A172 (cell line): ENCODE measurements at regions not wholly inside any gene's neighbourhood (a gene's known extent, or its start where the extent isn't known, plus 50 kb on each side); places are given as distances from the start of the nearest gene placed in this dataset.

Experiments used
- DNase-seq: peaks from one replicate; pipeline ENCODE4 v3.0.0-alpha.2; 2015; ENCODE audit warnings: low spot score

DNA sequence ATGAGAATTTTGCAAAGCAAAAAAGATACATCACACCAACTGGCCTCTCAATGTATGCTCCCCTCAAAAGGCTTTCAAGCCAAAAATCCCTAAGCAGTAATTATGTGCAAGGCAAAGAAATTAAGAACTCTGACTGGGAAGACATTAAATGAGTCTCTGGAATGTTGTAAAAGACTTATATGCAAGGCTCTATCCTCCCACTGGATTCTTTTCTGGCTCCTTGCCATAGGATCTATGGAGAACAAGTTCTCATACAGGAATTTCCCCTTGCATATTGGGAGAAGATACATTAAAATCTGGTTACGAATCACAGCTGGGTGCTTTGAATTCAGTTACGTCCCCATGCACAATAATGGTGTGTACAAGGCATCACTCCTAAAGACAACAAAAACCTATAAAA is 73.4 kb upstream of the ATL2 start:
- DNase-seq, result no peak

DNA sequence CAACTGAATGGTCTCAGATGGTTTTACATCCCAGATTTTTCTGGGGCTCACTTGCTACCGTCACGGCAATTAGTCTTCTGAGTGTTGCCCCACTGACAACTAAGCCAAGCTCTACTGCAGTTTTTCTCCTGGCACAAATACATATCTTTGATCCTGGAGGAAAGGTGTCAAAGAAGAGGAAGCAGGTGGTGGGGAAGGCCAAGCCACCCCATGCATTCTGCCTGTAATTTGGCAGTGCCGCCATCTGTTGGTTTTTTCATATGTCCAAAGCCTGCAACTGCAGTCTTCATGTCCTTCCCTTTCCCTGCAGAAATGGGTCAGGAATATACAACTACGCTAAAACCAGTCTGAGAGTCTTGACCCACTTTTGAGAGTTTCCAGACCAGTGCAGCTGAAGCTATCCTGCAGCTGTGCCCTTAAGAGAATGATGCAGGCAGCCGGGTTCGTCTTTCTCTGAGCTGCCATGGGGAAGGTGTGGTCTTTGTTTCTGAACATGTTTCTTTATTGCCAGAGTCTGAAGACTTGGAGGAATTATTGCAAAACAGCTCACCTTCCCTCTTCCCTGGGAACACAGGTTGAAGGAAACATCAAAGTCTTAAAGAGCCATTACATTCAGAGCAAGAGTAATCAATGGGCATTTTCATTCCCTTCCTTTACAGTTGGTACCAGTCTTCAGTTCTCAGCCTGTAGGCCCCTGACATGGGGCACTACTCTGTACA is 71.8 kb upstream of the ATL2 start:
- no peak for DNase-seq

DNA sequence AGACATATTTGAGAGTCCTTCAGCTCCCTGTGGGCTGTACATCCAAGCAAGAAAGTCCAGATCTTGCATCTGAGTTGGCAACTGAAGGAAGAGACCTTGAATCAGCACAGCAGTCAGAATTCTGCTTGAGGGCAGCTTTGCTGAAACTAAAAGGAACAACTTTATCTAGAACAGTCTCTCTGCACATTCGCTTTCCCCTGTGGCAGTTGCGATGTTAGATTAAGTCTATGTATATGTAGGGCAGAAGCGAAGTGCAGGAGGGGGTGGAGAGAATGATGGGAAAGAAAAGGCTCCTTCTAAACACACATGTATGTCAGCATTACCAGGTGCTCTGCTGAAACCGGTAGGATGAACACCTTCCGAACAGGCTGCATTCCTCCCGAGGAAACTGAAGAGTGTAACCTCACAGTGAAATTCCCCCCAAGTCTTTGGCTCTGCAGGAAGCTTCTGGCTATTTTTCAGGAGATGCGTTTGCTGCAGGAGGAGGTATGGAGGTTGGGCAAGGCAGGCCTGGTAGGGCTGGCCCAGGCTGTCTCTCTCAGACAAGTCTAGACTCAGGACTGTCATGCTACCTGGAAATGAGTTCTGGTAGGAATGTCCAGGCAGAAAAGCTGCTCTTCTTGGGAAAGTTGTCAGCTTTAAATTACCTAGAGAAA is 70.0 kb upstream of the ATL2 start:
- no peak for DNase-seq

DNA sequence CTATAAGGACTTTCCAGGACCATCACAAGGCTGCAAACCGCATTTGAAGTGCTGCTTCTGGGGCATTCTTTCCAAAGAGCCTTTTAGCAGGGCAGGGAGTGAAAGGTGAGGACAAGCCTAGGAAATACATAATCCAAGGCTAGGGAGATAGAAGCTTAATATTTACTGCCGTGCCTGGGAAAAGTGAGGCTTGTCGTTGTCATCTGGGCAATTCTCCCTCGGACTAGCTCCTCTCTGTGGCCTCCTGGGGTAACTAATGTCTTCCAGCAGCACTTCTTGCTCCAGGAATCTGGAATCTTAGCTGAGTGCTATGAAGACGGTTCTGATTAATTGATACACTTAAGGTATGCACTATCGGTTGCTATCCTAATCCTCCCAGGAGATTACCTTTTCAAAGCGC is 69.3 kb upstream of the ATL2 start:
- DNase-seq, result no peak

DNA sequence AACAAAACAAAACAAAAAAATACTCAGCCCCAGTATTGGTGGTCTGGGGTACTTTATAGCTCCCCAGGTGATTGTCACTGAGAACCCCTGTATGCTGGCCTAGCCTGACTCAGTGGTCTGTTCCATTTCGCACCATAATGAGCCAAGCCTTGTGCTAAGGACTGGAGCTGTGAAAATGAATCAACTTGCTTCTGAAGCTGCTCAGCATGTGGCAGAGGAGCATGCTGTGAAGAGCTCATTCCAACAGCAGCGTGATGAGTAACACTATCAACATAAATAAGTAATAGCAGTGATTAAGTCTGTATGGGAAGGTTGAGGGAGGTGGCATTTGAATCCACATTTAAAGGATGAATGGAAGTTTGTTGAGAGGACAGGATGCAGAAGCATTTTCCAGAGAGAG is 67.2 kb upstream of the ATL2 start:
- peak; percentile 82 for DNase-seq

DNA sequence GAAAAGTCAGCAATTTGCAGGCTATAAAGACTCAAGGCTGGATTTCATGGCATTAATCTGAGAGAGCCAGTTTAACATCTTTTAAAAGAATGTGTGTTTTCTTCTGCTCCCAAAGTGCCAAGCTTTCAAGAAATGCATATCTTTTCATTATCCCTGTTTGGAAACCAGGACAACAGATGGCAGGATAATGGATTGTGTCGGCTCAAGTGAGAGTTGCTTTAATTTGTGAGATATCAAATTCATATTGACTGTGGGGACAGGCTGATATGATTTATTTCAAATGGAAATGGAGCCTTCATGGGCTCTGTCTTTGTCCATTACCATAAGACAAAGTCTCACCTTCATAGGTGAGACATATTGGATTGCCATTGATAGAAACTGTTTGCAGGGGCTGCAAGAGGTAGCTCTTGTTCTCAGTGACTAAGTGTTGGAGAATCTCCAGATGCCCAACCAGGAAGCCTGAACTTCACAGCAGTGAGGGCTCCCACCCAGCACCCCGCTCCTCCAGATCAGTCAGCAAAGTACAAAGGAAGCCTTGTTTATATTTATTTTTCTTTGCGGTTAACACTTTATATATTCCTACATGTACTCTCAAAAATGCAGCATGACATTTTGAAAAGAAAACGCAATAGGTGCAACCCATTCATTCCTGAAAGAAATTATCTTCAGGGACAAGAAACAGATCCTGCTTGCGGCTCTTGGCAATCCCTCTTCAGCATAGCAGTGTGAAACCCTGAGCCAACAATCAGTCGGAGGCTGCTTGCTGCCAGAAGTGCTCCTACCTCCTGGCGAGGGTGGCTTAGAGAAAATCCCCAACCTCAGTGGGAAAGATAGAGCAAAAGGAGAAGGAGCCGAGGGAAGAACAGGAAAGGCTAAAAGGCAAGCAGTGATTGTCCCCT is 65.8 kb upstream of the ATL2 start:
- DNase-seq, result peak; percentile 90

DNA sequence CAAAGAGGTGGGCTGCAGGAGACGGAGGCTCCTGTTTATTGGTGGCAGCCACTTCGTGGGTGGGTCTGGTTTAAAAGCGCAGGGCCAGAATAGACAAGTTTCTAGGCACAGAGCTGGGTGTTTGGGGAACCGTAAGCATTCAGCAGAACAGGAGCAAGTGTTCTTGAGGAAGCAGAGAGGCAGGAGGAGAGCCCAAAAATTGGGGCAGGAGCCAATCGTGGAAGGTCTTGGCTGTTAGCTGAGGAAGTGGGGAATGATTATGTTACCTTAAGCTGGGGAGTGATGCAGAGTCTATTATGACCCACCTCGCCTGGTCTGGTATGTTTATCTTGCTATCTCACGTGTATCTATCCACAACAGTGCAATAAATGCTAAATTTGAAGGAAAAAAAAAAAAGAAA is 64.3 kb upstream of the ATL2 start:
- no peak for DNase-seq

DNA sequence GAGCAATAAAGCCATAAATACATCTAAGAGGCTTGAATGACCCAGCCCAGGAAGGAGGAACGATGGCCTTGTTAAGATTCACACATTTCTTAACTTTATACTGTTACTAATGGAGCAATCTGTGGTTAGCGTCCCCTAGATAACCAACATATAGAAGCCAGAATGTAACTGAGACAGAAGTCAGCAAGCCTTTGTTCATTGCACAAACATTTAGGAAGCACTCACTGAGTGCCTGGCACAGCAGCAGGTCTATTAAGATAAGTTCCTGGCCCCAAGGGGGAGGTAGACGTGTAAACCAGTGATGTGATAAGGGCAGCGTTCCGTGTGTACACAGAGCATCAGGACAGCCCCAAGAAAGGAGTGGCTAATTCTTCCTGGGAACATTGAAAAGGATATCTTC is 63.6 kb upstream of the ATL2 start:
- no peak for DNase-seq

DNA sequence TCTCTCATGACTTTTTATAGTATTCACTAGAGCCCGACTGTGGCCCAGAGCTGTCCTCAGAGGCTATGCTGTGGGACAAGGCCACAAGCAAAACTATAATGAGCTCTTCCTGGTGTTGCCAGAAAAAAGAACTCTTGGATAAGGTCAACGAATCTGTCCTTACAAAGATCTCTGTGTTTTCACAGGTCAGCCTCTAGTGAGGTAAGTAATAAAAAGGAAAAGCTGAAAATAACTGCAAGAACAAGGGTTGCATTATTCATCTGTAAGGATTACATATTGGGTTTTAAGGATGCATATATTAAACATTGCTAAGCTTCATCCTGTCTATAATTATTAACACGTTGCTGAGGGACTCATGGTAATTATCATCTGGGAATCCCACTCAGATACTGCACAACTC is 62.8 kb upstream of the ATL2 start:
- no peak for DNase-seq

DNA sequence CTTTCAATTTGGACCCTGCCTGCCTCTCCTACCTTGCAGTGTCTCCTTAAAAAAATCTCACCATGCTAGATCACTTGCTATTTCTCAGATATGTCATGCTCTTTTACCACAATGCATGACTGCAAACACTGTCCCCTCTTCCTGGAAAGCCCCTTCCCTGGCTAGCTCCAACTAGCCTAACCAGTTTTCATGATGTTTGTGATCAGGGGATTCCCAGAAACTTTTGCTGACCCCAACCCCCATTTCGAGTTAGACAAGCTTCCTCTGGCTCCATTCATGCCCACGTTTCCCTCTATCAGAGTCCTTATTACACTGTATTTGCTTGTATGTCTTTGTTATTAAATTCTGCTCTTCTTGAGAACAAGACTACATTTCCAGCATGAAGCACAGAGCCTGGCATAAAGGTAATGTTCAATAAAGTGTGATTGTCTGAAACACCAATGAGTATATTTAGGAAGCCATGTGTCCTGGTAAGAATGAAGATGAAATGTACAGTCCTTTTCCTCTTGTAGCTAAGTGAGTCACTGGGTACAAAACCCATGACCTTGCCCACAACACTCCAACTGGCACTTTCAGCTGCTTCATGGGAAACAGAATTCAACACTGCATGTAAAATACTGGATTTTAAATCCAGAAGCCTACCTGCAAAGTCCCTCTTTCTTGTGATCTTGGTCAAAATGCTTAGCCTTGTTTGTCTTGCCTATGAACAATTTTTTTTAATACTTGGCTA is 62.0 kb upstream of the ATL2 start:
- DNase-seq, result peak; percentile 30

DNA sequence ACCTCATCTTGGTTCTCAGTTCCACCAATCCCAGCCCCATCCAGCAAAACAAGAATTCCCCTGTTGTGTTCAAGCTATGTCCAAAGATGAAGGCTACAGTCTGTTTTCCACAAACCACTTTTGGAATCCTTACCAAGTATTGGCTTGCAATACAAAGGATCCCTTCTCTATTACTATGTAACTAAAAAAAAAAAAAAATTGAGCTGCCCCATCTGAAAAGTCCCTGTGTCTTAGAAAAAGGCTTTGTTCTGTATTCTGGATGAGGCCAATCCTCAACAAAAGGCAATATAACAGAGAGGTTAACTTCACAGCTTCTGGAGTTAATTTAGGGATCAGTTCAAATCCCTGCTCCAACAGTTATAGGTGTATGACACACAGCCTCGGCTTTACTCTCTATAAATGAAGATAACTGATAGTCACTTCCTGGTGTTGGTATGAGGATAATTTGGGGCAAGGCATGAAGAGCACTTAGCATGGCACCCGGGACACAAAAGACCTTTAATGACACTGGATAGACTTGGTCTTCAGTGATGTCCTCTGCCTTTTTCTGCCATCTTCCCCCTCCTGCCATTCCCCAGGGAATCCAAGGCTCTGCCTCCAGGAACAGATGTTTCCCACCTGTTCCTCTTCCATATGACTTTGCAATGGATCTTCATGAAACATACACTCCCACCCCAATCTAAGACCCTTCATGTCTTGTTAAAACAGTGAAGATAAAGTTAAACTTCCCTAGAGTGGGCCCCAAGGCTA is 61.2 kb upstream of the ATL2 start:
- no peak for DNase-seq

DNA sequence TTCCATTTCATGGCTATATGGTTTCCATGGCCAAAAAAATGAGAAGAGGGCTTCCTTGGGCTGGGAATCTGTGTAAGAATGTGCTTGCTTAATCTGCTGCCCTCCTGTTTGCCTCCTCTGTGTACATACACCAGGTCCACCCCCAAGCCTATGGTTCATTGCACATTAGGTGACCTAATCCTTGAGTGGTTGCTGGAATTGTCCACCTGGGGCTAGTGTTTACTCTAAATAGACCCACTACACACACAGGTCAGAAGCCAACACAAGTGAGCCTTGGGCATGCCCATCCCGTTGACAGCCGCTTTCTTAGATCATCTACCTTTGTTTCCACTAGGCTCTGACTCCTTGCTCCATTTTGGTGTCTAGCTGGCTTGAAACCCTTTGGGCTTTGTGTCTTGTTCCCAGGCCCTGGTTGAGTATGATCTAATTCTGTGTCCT is 59.2 kb upstream of the ATL2 start:
- DNase-seq, result no peak

DNA sequence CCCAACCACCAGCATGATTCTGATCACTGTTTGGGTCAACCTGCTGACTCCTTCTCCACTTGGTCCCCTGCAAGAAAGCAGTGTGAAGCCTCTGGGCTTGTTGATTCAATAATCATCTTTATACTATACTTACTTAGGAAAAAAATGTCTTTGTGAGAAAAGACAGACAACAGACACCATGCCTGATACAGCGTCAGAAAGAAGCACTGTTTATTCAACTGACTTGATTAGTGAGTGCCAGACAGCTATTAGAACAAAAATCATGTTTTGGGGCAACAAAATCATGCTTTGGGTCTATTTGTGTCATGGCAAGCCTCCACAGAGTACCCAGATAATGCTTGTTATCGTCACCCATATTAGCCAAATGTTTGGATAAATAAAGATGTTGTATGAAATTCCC is 58.7 kb upstream of the ATL2 start:
- DNase-seq, result no peak

DNA sequence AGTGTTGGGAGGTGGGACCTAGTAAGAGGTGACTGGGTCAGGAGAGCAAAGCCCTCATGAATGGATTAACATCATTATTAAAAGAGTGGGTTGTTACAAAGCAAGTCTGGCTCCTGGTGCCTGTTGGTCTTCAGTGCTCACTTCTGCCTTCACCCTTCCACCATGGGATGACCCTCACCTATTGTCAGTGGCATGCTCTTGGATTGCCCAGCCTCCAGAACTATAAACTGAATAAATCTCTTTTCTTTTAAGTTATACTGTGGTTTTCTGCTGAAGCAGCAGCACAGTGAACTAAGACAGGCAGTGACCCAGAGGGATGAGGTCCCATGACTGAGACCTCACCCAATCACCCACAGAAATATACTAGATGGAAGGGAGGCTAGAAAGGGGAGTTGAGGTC is 57.5 kb upstream of the ATL2 start:
- no peak for DNase-seq

DNA sequence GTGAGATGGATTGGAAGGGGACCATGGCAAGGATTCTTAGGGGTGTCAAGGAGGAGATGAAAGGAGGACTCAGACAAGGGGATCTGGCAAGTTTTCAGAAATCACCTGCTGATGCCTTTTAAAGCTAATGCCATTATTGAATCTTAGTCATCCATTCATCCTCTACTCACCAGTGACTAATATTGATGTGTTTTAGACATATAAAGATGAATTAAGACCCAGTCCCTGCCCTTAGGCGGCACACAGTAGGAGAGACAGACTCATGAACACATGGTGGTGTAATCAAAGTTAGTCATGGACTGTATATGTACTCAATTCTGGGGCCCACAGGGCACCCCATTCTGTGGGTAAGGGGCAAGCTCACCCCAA is 56.5 kb upstream of the ATL2 start:
- DNase-seq, result peak; percentile 56

DNA sequence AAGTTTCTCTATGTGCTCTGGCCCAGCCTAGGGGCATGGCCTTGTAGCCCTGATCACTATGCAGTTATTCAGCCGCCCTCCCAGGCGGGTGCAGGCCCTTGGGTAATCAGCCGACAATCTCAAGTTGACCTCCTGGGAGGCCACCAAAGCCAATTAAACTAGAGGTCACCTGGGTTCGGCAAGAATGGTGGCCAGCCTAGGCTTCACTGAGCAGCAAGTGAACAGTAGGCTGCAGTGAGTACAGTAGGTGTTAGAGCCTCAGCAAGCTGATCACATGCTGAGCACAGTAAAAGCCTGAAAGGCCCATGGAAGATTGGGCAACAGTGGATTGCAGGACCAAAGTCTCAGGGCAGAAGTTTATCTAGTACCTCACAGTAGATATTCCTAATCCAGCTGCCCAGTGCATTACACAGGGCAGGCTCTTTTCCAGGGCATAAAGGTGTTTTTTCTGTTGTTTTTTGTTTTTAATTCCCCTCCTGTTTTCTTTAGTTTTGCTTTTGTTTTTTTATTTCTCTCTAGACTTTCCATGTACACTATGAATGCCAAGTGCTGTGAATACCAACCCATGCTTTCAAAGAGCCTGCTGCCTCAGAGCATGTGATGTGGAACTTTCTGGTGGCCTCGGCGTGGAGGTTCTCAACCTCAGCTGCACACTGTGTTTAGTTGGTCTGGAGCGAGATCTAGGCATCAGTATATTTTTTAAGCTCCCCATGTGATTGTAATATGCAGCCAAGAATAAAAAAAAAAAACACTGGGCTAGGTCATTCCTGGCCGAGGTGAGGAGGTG is 55.9 kb upstream of the ATL2 start:
- no peak for DNase-seq

DNA sequence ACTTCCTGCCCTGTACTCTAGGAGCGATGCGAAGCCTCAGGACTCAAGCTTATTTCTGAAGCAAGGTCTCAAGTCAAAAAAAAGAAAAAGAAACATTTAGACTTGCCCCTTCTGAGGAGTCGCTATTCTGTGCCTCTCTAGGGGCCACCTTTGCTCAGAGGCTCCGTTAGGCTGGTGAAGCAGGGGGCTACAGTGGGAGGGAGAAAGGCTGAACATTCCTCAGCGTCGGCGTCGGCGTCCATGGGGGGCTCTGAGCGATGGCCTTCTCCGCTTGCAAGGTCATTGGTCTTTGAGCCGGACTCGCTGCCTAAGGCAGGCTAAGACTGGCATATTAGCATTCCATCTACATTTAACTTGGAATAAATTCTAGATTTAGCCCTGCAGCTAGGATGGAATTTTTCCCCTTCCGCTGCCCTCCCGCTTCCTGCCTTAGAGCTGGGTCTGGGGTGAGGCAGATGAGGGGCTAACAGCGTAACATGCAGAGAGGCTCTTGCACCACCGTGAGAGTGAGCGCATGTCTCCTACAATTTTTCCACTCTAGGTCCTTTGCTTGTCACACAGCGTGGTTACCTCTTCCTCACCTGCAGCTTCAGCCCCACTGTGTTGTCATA is 53.6 kb upstream of the ATL2 start:
- DNase-seq, result no peak

DNA sequence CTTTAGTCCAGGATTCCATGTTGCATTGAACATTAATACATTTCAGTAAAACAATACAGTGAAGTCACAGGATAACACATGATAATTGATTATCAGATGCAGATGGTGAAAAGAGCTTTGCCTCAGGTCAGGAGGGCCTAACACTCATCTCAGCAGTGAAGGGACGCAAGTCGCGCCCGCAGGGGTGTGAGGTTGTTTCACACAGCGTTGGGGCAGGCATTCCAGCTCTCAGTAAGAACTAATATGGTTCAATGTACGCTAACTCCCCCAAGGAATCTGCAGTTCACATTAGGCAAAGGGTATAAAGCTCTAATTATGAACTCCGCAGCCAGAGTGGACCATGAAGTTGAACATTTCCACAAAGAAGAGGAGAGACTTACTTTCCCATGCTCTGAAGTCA is 53.1 kb upstream of the ATL2 start:
- DNase-seq, result no peak

DNA sequence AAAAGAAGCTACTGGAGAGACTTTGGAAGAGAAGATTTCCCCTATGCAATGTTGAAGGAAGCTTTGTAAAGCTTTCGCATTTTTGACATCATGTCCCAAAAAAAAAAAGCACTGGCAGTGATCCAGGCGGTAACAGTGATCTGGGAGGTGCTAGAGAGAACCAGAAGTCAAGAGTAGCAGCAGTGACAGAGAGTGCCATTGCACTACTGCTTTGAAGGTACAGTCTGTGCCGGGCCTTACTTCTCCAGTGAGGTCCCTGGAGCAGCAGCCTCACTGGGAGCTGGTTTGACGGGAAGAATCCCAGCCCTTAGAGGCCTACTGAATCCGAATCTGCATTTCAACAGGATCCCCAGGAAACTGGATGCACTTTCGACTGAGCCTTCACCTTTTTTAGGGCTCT is 50.9 kb upstream of the ATL2 start:
- no peak for DNase-seq

DNA sequence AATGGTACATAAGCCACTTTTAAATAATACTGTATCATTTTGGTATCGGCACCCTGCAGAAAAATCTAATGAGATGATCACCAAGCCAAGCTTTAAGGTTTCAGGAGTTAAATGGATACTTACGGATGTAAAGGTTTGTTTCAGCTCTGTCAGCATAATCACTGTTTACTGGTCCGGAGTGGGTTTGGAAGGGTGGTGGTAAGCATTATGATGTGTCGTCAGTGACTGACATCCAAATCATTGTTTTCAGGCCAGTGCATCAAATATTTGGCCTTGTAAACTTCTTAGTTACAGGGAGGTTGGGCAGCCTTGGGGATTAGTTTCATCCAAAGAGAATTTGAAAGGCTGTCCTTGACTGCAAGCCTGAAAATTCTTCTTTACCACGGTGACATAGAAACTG is 50.0 kb upstream of the ATL2 start:
- no peak for DNase-seq
